Neural cell (in vitro differentiated cells): ENCODE measurements at regions not wholly inside any gene's neighbourhood (a gene's known extent, or its start where the extent isn't known, plus 50 kb on each side); places are given as distances from the start of the nearest gene placed in this dataset.
"Not testable (repeated sequence)": the region's sequence is repeated elsewhere in the genome, so short reads cannot be mapped to it uniquely, and the experiment has no call there.

ENCODE experiments used
- H2AFZ ChIP-seq: fragments of 200-600, 300-800 bp; sonication (generic), shearing (Covaris generic); 2 replicates; pipeline ENCODE4 v1.6.0; 2014; ENCODE audit warnings: low read depth, mild to moderate bottlenecking, antibody characterized with exemption, low read length, moderate library complexity
- H3F3A ChIP-seq: fragments of 200-600 bp; shearing (Covaris generic); 2 replicates; pipeline ENCODE4 v1.6.1; 2016; ENCODE audit warnings: mild to moderate bottlenecking, moderate library complexity, mixed read lengths, antibody characterized with exemption, low read length; ENCODE audit not compliant: insufficient read depth, poor library complexity, severe bottlenecking
- H3K27ac ChIP-seq: fragments of 200-600, 300-800 bp; sonication (generic), shearing (Covaris generic); 2 replicates; pipeline ENCODE4 v1.5.1; 2014; ENCODE audit warnings: mild to moderate bottlenecking, low read length, moderate library complexity
- H3K27me3 ChIP-seq: fragments of 300-800, 200-600 bp; sonication (generic), shearing (Covaris generic); 2 replicates; pipeline ENCODE4 v1.6.0; 2014; ENCODE audit warnings: mild to moderate bottlenecking, low read depth, low read length, moderate library complexity; ENCODE audit not compliant: insufficient read depth
- H3K36me3 ChIP-seq: fragments of 300-800, 200-600 bp; sonication (generic), shearing (Covaris generic); 2 replicates; pipeline ENCODE4 v1.5.1; 2014; ENCODE audit warnings: mild to moderate bottlenecking, antibody characterized with exemption, low read length, moderate library complexity; ENCODE audit not compliant: insufficient read depth
- H3K4me2 ChIP-seq: fragments of 300-800, 200-600 bp; sonication (generic), shearing (Covaris generic); 2 replicates; pipeline ENCODE4 v1.6.0; 2014; ENCODE audit warnings: mild to moderate bottlenecking, low read length
- H3K4me3 ChIP-seq: fragments of 300-800, 200-600 bp; sonication (generic), shearing (Covaris generic); 2 replicates; pipeline ENCODE4 v1.5.1; 2014; ENCODE audit warnings: mild to moderate bottlenecking, low read length, moderate library complexity
- H3K79me2 ChIP-seq: fragments of 200-600 bp; shearing (Covaris generic); replicated peaks from 2 replicates; pipeline ENCODE4 v1.6.0; 2014; ENCODE audit warnings: mild to moderate bottlenecking, low read length, moderate library complexity; ENCODE audit not compliant: insufficient read depth
- H3K9ac ChIP-seq: fragments of 300-800, 200-600 bp; sonication (generic), shearing (Covaris generic); 2 replicates; pipeline ENCODE4 v1.6.1; 2016; ENCODE audit warnings: mild to moderate bottlenecking, low read length, mixed read lengths
- H3K9me2 ChIP-seq: fragments of 200-600 bp; shearing (Covaris generic); 2 replicates; pipeline ENCODE4 v1.6.1; 2016; ENCODE audit warnings: mild to moderate bottlenecking, low read length, mixed read lengths; ENCODE audit not compliant: insufficient read depth
- H3K9me3 ChIP-seq: fragments of 200-600, 300-800 bp; sonication (generic), shearing (Covaris generic); 2 replicates; pipeline ENCODE4 v1.6.1; 2016; ENCODE audit warnings: mild to moderate bottlenecking, mixed run types, low read length, moderate library complexity, mixed read lengths
- H4K20me1 ChIP-seq: fragments of 200-600 bp; shearing (Covaris generic); 2 replicates; pipeline ENCODE4 v1.6.1; 2016; ENCODE audit warnings: mild to moderate bottlenecking, mixed run types; ENCODE audit not compliant: insufficient read depth
- CTCF ChIP-seq: fragments of 450-650 bp; IDR thresholded peaks from 2 replicates; pipeline ENCODE4 v1.5.1; 2014; ENCODE audit warnings: antibody characterized with exemption, mild to moderate bottlenecking, moderate library complexity; ENCODE audit not compliant: poor library complexity, severe bottlenecking
- EP300 ChIP-seq: fragments of 450-650 bp; conservative IDR thresholded peaks from 2 replicates; pipeline ENCODE4 v1.6.1; 2014; ENCODE audit warnings: antibody characterized with exemption, mild to moderate bottlenecking, moderate library complexity; ENCODE audit not compliant: poor library complexity, severe bottlenecking
- POLR2AphosphoS5 ChIP-seq: IDR thresholded peaks from 2 replicates; pipeline ENCODE4 v1.6.1; 2012

- not testable (repeated sequence) for H3K27me3 ChIP-seq, H4K20me1 ChIP-seq, H3F3A ChIP-seq, H3K36me3 ChIP-seq, H3K9me2 ChIP-seq, H2AFZ ChIP-seq, H3K4me2 ChIP-seq, H3K9ac ChIP-seq, H3K9me3 ChIP-seq, H3K4me3 ChIP-seq, H3K79me2 ChIP-seq, H3K27ac ChIP-seq
These were observed 575.5 kb downstream of the TTLL7 start for GRCh38 chr1:83423382-83423781.

- Histone ChIP-seq H3K27me3 (no peaks in the 10 kb centered on the region), H3K4me2 (no peak overlapping the region), H3K4me3 (no peak overlapping the region), H3K9me3 (no peaks in the 10 kb centered on the region), H4K20me1 (no peaks in the 10 kb centered on the region), H3K27ac (no peak overlapping the region), H3K9me2 (no peaks in the 10 kb centered on the region), H3F3A (no peaks in the 10 kb centered on the region), H3K36me3 (no peaks in the 10 kb centered on the region), H3K9ac (no peak overlapping the region), H2AFZ (no peak overlapping the region), H3K79me2 (no peaks in the 10 kb centered on the region)
- TF ChIP-seq POLR2AphosphoS5 = no peak
- no peak for TF ChIP-seq EP300
- no peak for TF ChIP-seq CTCF
These were observed 580.4 kb downstream of the TTLL7 start for GRCh38 chr1:83418558-83418957.

GRCh38 chr1:83413839-83414107 lies 585.2 kb downstream of the TTLL7 start:
- H2AFZ ChIP-seq, H4K20me1 ChIP-seq, H3K9me2 ChIP-seq, H3K79me2 ChIP-seq, H3K9me3 ChIP-seq, H3K4me3 ChIP-seq, H3K4me2 ChIP-seq, H3K9ac ChIP-seq, H3K27ac ChIP-seq, H3F3A ChIP-seq, H3K36me3 ChIP-seq, H3K27me3 ChIP-seq: not testable (repeated sequence)

GRCh38 chr1:83410746-83411413 lies 588.1 kb downstream of the TTLL7 start:
- H2AFZ ChIP-seq, H3K4me2 ChIP-seq, H3K79me2 ChIP-seq, H3K4me3 ChIP-seq, H3F3A ChIP-seq, H3K9me3 ChIP-seq, H3K27ac ChIP-seq, H4K20me1 ChIP-seq, H3K9ac ChIP-seq, H3K27me3 ChIP-seq, H3K36me3 ChIP-seq, H3K9me2 ChIP-seq: not testable (repeated sequence)

GRCh38 chr1:83406693-83407371 lies 592.1 kb downstream of the TTLL7 start:
- H3K4me3 ChIP-seq, H3K9me2 ChIP-seq, H3K27ac ChIP-seq, H3K4me2 ChIP-seq, H2AFZ ChIP-seq, H3F3A ChIP-seq, H3K9me3 ChIP-seq, H4K20me1 ChIP-seq, H3K79me2 ChIP-seq, H3K27me3 ChIP-seq, H3K36me3 ChIP-seq, H3K9ac ChIP-seq: not testable (repeated sequence)

- not testable (repeated sequence) for H2AFZ ChIP-seq, H3K27me3 ChIP-seq, H3K9me3 ChIP-seq, H3K4me2 ChIP-seq, H3K9me2 ChIP-seq, H3K9ac ChIP-seq, H3K27ac ChIP-seq, H4K20me1 ChIP-seq, H3F3A ChIP-seq, H3K36me3 ChIP-seq, H3K79me2 ChIP-seq, H3K4me3 ChIP-seq
These were observed 593.1 kb downstream of the TTLL7 start for GRCh38 chr1:83405789-83406188.

GRCh38 chr1:83403500-83403899 lies 595.4 kb downstream of the TTLL7 start:
- not testable (repeated sequence) for H3K9me3 ChIP-seq, H3K27ac ChIP-seq, H3F3A ChIP-seq, H3K9ac ChIP-seq, H3K9me2 ChIP-seq, H3K79me2 ChIP-seq, H3K27me3 ChIP-seq, H3K4me2 ChIP-seq, H4K20me1 ChIP-seq, H3K4me3 ChIP-seq, H3K36me3 ChIP-seq, H2AFZ ChIP-seq
